Ishikawa (cell line): ENCODE measurements at regions not wholly inside any gene's neighbourhood (a gene's known extent, or its start where the extent isn't known, plus 50 kb on each side); places are given as distances from the start of the nearest gene placed in this dataset.

Experiments used
- CEBPB ChIP-seq: IDR thresholded peaks from 2 replicates; pipeline ENCODE4 v1.6.1; 2012
- CREB1 ChIP-seq: IDR thresholded peaks from 2 replicates; pipeline ENCODE4 v1.6.1; 2012; ENCODE audit warnings: low read depth
- EGR1 ChIP-seq: IDR thresholded peaks from 2 replicates; pipeline ENCODE4 v1.6.1; 2012
- EP300 ChIP-seq: IDR thresholded peaks from 2 replicates; pipeline ENCODE4 v1.6.1; 2012; ENCODE audit warnings: borderline replicate concordance
- FOXM1 ChIP-seq: IDR thresholded peaks from 2 replicates; pipeline ENCODE4 v1.6.1; 2012; ENCODE audit warnings: low read depth, borderline replicate concordance
- MAX ChIP-seq: IDR thresholded peaks from 2 replicates; pipeline ENCODE4 v1.6.1; 2012
- NFIC ChIP-seq: IDR thresholded peaks from 2 replicates; pipeline ENCODE4 v1.6.1; 2012
- RAD21 ChIP-seq: IDR thresholded peaks from 2 replicates; pipeline ENCODE4 v1.6.1; 2012; ENCODE audit warnings: low read depth
- REST ChIP-seq: IDR thresholded peaks from 2 replicates; pipeline ENCODE4 v1.6.1; 2012; ENCODE audit warnings: low read depth, mild to moderate bottlenecking
- TAF1 ChIP-seq: IDR thresholded peaks from 2 replicates; pipeline ENCODE4 v1.6.1; 2012; ENCODE audit warnings: low read depth, mild to moderate bottlenecking
- TCF12 ChIP-seq: IDR thresholded peaks from 2 replicates; pipeline ENCODE4 v1.6.1; 2012; ENCODE audit warnings: low read depth
- TEAD4 ChIP-seq: IDR thresholded peaks from 2 replicates; pipeline ENCODE4 v1.6.1; 2012
- USF1 ChIP-seq: IDR thresholded peaks from 2 replicates; pipeline ENCODE4 v1.6.1; 2012
- YY1 ChIP-seq: IDR thresholded peaks from 2 replicates; pipeline ENCODE4 v1.6.1; 2012; ENCODE audit warnings: low read depth
- ZBTB7A ChIP-seq: IDR thresholded peaks from 2 replicates; pipeline ENCODE4 v1.6.1; 2012; ENCODE audit warnings: low read depth

- TF ChIP-seq USF1 (no peak), CREB1 (no peak), ZBTB7A (no peak), EGR1 (no peak), EP300 (no peak), MAX (no peak), TCF12 (no peak), NFIC (no peak), YY1 (no peak), TEAD4 (no peak)
Observed at GRCh38 chr22:49235463-49236300, 592.0 kb downstream of the BRD1 start.

- TF ChIP-seq EGR1 (no peak), ZBTB7A (no peak), CEBPB (no peak), NFIC (no peak), RAD21 (no peak), REST (no peak), USF1 (no peak), MAX (no peak), TEAD4 (no peak), TAF1 (no peak), FOXM1 (no peak), CREB1 (no peak), YY1 (no peak), EP300 (no peak), TCF12 (no peak)
Observed at GRCh38 chr22:49234459-49234858, 593.2 kb downstream of the BRD1 start.

GRCh38 chr22:49233507-49234100, 594.1 kb downstream of the BRD1 start:
- TF ChIP-seq FOXM1: no peak
- no peak for TF ChIP-seq USF1
- no peak for TF ChIP-seq CREB1
- TF ChIP-seq RAD21: no peak
- TF ChIP-seq TEAD4: no peak

GRCh38 chr22:49232319-49233067, 595.2 kb downstream of the BRD1 start:
- TF ChIP-seq FOXM1: no peak
- no peak for TF ChIP-seq CEBPB
- TF ChIP-seq EP300: no peak
- no peak for TF ChIP-seq USF1
- no peak for TF ChIP-seq NFIC
- TF ChIP-seq TCF12: no peak
- no peak for TF ChIP-seq YY1

- TF ChIP-seq TEAD4 (no peak), REST (peak; percentile 84)
Observed at GRCh38 chr22:49230194-49230577, 597.5 kb downstream of the BRD1 start.
